ENCODE measurements at regions not wholly inside any gene's neighbourhood (a gene's known extent, or its start where the extent isn't known, plus 50 kb on each side); places are given as distances from the start of the nearest gene placed in this dataset.

DNA sequence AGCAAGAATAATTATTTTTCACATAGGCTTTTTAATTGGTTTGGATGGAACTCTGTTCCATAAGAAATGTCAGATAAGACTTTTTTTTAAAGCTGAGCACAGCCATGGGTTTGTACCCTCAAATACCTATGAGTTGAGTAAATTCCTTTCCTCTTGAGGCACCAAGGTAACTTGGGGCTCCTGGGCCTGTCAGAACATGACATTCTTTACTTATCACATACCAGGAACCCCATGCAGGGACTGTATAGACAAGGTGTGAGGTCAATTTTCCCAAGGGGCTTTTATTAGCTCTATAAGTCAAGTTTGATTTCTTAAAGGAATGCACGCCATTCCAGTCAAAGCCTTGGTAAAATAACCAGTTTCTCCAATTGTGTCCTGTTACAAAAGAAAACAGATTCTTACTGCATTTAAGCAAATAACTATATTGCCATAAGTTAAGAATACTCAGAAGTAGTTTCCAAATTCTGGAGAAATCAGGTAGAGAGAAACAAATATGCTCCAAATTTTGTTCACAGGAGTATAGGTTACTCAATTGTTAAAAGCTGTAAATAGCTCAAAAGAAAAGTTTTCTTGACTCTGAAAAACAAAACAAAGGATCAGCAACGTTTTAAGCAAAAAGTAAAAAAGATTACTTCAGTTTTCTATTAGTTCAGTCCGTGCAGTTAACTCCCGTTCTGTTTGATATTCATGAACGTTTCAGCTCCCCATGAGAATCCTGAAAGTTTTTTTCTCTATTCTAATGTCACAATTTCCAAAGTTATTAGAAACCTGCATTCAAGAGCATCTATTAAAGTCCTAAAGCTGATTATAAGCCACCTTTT is 167.5 kb upstream of the NAMPT start:
- H3K9ac ChIP-seq, result no peak overlapping the region

DNA sequence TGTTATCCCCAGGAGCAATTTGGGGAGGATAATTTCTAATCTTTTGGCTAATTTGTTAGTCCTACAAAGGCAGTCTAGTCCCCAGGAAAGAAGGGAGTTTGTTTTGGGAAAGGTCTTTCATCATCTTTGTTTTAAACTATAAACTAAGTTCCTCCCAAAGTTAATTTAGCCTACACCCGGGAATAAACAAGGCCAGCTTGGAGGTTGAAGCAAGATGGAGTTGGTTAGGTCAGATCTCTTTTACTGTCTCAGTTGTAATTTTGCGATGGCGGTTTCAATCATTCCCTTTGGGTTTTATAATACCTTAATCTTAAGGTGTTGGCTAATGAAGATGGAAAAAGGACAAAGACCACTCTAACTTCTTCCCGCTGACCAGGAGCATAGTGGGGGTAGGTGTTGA is 166.4 kb upstream of the NAMPT start:
- H3K4me2 ChIP-seq, result no peak overlapping the region
- H3K36me3 ChIP-seq (ENCODE audit: insufficient read depth), result no peaks in the 10 kb centered on the region
- no peak overlapping the region for H3K4me3 ChIP-seq (IDR thresholded peaks at IDR 0.05; ENCODE audit: insufficient read depth, low read depth, low read length)
- no peaks in the 10 kb centered on the region for H4K20me1 ChIP-seq (ENCODE audit: insufficient read depth)
- no peaks in the 10 kb centered on the region for H3K27me3 ChIP-seq (ENCODE audit: insufficient read depth, low read depth)
- TF ChIP-seq, protein P1, sequence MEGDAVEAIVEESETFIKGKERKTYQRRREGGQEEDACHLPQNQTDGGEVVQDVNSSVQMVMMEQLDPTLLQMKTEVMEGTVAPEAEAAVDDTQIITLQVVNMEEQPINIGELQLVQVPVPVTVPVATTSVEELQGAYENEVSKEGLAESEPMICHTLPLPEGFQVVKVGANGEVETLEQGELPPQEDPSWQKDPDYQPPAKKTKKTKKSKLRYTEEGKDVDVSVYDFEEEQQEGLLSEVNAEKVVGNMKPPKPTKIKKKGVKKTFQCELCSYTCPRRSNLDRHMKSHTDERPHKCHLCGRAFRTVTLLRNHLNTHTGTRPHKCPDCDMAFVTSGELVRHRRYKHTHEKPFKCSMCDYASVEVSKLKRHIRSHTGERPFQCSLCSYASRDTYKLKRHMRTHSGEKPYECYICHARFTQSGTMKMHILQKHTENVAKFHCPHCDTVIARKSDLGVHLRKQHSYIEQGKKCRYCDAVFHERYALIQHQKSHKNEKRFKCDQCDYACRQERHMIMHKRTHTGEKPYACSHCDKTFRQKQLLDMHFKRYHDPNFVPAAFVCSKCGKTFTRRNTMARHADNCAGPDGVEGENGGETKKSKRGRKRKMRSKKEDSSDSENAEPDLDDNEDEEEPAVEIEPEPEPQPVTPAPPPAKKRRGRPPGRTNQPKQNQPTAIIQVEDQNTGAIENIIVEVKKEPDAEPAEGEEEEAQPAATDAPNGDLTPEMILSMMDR (conservative IDR thresholded peaks at IDR 0.05; ENCODE audit: low read depth, low read length), result no peak
- H3K79me2 ChIP-seq (ENCODE audit: insufficient read depth, low read depth), result no peaks in the 10 kb centered on the region
- H3K9ac ChIP-seq, result no peak overlapping the region
- H2AFZ ChIP-seq (ENCODE audit: low read depth), result no peak overlapping the region
- no peak overlapping the region for H3K27ac ChIP-seq
- H3K4me1 ChIP-seq (ENCODE audit: low read depth, poor library complexity, severe bottlenecking), result peaks cover 9% of the 10 kb centered on the region

More for the DNA sequence above, 167.5 kb upstream of the NAMPT start:
- Histone ChIP-seq H3K4me1 (ENCODE audit: low read depth, poor library complexity, severe bottlenecking) (peaks cover 9% of the 10 kb centered on the region), H3K79me2 (ENCODE audit: insufficient read depth, low read depth) (no peaks in the 10 kb centered on the region), H3K27ac (no peak overlapping the region), H2AFZ (ENCODE audit: low read depth) (no peak overlapping the region), H3K4me2 (no peak overlapping the region), H3K36me3 (ENCODE audit: insufficient read depth) (no peaks in the 10 kb centered on the region), H3K4me3 (IDR thresholded peaks at IDR 0.05; ENCODE audit: insufficient read depth, low read depth, low read length) (no peak overlapping the region), H4K20me1 (ENCODE audit: insufficient read depth) (no peaks in the 10 kb centered on the region), H3K27me3 (ENCODE audit: insufficient read depth, low read depth) (no peaks in the 10 kb centered on the region)
- TF ChIP-seq, protein P1 (conservative IDR thresholded peaks at IDR 0.05; ENCODE audit: low read depth, low read length), result no peak

DNA sequence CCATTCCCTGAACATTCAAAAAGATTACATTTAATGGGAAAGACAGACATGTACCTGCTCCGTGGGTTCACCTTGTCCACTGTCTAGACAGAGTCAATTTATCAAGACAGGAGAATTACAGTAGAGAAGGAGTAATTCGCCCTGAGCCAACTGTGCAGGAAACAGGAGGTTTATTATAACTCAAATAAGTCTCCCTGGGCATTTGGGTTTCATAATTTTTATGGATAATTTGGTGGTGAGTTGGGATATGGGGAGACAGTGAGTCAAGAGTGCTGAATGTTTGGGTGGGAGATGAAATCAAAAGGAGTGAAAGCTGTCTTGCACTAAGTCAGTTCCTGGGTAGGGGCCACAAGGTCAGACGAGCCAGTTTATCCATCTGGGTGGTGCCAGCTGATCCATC is 165.9 kb upstream of the NAMPT start:
- Histone ChIP-seq H3K36me3 (ENCODE audit: insufficient read depth) (no peaks in the 10 kb centered on the region), H4K20me1 (ENCODE audit: insufficient read depth) (no peaks in the 10 kb centered on the region), H3K79me2 (ENCODE audit: insufficient read depth, low read depth) (no peaks in the 10 kb centered on the region), H3K9ac (no peak overlapping the region), H3K27me3 (ENCODE audit: insufficient read depth, low read depth) (no peaks in the 10 kb centered on the region), H3K4me3 (IDR thresholded peaks at IDR 0.05; ENCODE audit: insufficient read depth, low read depth, low read length) (no peak overlapping the region), H2AFZ (ENCODE audit: low read depth) (no peak overlapping the region), H3K4me2 (no peak overlapping the region), H3K27ac (no peak overlapping the region), H3K4me1 (ENCODE audit: low read depth, poor library complexity, severe bottlenecking) (peaks cover 9% of the 10 kb centered on the region)
- TF ChIP-seq, protein P1 (conservative IDR thresholded peaks at IDR 0.05; ENCODE audit: low read depth, low read length), result no peak

DNA sequence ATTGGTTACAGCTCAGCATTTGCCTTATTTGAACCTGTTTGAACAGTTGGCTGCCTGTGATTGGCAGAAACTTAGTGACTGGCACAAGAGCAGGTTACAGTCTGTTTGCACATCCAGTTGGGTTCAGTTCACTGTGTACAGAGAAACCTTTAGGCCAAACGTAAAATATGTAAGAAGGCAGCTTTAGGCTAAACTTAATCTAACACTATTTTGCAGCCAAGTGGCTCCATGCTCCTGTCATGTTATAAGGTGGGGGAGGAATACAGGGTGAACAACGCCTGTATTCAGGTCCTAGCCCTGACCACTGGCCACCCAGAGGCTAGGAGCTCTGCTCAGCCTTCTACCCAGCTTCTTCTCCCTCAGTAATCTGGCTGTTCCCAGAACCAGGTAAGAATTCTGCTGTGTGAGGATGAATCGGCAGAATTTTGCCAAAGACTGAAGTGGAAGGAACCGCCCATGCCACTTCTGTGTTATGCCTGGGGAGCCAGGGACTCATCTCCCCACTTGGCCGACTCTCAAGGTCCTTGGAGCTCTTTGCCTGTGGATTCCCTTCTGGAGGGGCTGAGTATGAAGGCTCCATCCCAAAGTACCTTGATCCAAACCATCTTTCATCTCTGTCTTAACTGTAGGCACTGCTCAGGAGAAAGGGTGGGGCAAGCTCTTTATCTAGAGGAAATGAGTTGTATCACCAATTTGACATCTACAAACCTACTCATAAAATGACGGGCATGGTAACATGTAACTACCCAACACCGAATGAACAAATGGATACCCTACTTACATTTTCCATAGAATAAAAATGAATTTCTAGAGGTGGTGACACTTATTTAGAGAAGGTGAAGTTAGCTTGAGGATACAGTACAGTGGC is 164.4 kb upstream of the NAMPT start:
- Histone ChIP-seq H3K4me1 (ENCODE audit: low read depth, poor library complexity, severe bottlenecking) (peaks cover 9% of the 10 kb centered on the region), H3K79me2 (ENCODE audit: insufficient read depth, low read depth) (no peaks in the 10 kb centered on the region), H3K27me3 (ENCODE audit: insufficient read depth, low read depth) (no peaks in the 10 kb centered on the region), H3K27ac (no peak overlapping the region), H3K4me3 (IDR thresholded peaks at IDR 0.05; ENCODE audit: insufficient read depth, low read depth, low read length) (no peak overlapping the region), H3K9ac (no peak overlapping the region), H2AFZ (ENCODE audit: low read depth) (no peak overlapping the region), H4K20me1 (ENCODE audit: insufficient read depth) (no peaks in the 10 kb centered on the region), H3K36me3 (ENCODE audit: insufficient read depth) (no peaks in the 10 kb centered on the region), H3K4me2 (no peak overlapping the region)
- TF ChIP-seq, protein P1 (conservative IDR thresholded peaks at IDR 0.05; ENCODE audit: low read depth, low read length), result no peak
